OCI-LY1 (cell line): ENCODE measurements at regions not wholly inside any gene's neighbourhood (a gene's known extent, or its start where the extent isn't known, plus 50 kb on each side); places are given as distances from the start of the nearest gene placed in this dataset.

Source experiments
- EZH2 ChIP-seq: fragments of 200-600 bp; sonication (generic), shearing (Covaris generic); IDR thresholded peaks from 2 replicates; pipeline ENCODE4 v1.8.0; 2017; ENCODE audit warnings: borderline replicate concordance, mixed run types, mild to moderate bottlenecking, antibody characterized with exemption, low read length, moderate library complexity, mixed read lengths
- TF ChIP-seq, protein P1 (sequence below): fragments of 200-600 bp; sonication (generic), shearing (Covaris generic); IDR thresholded peaks from 2 replicates; pipeline ENCODE4 v1.5.1; 2017; ENCODE audit warnings: mild to moderate bottlenecking, antibody characterized with exemption, low read length, moderate library complexity, mixed read lengths

DNA sequence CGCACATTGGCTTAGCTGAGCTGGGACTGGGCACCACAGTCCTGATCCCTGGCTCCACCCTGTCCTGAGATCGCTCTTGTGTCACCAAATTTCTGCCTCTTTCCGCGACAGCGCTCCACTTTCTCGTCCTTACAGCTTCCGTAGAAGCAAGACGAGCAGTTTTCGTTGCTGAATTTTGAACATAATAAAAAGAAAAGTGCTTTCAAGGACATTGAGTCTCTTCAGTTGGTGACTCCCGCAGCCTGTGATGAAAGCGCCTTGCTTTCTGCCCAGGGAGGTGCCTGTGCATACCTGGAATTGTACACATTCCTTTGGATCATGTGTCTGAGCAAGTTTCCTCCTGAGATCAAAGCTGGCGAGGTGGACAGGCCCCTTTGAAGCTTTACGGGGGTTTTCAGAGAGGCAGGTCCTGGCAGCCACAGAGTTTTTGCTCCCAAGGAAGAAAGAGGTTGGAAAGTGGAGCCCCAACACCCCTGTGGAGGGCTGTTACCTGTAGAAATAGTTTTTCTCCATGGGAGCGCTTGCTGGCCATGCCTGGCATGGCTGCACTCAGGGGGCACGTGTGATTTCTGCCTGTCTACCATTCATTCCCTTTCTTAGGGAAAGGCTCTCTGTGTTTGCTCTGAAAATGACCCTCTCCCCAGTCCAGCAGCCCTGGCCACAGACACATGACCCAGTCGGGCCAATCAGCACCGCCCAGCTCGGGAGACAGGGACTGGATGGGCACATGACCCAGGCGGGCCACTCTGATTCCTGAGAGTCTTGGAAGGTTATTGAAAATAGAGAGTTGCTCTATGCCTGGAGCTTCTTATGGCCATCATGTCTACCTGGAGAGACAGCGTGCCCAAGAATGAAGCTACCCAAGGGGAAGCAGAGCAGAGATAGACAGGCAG is 115.6 kb upstream of the OTOS start:
- TF ChIP-seq, protein P1, sequence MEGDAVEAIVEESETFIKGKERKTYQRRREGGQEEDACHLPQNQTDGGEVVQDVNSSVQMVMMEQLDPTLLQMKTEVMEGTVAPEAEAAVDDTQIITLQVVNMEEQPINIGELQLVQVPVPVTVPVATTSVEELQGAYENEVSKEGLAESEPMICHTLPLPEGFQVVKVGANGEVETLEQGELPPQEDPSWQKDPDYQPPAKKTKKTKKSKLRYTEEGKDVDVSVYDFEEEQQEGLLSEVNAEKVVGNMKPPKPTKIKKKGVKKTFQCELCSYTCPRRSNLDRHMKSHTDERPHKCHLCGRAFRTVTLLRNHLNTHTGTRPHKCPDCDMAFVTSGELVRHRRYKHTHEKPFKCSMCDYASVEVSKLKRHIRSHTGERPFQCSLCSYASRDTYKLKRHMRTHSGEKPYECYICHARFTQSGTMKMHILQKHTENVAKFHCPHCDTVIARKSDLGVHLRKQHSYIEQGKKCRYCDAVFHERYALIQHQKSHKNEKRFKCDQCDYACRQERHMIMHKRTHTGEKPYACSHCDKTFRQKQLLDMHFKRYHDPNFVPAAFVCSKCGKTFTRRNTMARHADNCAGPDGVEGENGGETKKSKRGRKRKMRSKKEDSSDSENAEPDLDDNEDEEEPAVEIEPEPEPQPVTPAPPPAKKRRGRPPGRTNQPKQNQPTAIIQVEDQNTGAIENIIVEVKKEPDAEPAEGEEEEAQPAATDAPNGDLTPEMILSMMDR = no peak
- TF ChIP-seq EZH2 = no peak
